RPMI7951 (cell line): ENCODE measurements at regions not wholly inside any gene's neighbourhood (a gene's known extent, or its start where the extent isn't known, plus 50 kb on each side); places are given as distances from the start of the nearest gene placed in this dataset.

Experiments used
- DNase-seq: peaks from one replicate; pipeline ENCODE4 v3.0.0-alpha.2; 2012; ENCODE audit warnings: low read depth

DNA sequence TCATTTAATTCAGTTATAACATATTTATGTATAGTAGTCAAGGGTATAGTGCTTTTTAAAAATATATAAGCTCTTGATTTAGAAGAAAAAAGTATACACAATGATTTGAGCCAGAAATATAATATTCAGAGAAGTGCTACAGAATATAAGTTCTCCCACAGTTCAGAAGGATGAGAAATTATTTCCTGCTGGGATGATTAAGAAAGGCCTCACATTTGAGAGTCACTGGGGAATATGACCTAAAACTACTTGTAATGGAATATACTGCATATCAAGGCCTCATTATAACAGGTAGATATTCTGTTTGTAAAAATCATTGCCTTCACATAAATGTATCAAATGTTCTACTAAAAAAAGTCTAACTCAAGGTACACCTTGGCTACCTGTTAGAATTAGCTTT is 203.5 kb downstream of the MBD2 start:
- DNase-seq: no peak

DNA sequence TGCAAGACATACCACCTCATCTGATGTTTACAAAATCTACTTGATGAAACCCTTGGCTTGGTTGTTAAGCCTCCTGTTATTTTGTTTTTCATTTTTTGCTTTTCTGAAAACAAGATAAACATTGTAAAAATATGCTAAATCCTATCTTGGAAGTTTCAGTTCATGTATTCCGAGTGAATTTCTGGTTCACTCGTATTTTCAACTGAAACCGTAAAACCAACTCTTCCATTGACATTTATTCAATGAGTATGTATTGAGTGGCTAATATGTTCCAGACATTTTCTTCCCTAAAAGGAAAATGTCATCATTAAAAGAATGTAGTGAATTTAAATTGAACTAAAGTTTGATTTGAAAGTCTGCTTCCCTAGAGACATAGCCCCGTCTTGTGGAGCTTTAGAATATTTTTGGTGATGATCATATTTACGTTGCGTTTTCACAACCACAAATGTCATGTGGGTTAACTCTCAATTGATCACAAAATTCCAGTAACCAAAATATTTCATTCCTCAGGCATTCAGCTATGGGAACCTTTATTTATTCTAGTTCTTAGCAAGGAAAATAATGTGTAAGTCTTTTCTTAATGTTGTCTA is 204.2 kb downstream of the MBD2 start:
- no peak for DNase-seq

DNA sequence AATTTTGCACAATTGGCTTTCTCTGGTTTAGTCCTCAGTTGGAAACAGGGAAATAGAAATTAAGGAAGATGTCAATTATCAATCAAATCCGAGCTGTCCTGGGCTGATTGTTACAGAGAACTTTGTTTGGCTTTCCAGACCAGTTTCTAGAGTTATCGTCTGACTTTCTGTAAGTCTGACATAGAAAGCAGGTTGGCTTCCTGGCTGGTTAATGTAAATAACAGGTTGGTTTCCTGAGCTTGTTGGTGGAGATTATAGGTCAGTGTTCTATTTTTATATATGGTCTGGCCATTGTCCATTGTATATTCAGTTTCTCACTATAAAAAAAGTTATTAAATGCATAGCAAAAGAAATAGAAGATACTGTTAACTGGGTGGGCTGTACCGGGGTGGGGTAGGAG is 204.8 kb downstream of the MBD2 start:
- DNase-seq: no peak

DNA sequence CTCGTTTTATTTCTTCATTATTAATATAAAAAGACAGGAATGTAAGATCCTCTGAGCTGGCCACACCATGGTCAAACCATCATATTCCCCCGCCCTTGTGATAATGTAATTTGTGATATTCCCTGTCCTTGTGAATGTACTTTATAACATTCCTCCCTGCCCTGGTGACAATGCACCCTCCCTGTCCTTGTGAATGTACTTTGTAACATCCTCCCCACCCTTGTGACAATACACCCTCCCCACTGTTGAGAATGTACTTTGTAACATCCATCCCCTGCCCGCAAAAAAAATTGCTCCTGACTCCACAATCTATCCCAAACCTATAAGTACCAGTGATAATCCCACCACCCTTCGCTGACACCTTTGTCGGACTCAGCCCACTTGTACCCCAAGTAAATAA is 211.0 kb downstream of the MBD2 start:
- DNase-seq: no peak

DNA sequence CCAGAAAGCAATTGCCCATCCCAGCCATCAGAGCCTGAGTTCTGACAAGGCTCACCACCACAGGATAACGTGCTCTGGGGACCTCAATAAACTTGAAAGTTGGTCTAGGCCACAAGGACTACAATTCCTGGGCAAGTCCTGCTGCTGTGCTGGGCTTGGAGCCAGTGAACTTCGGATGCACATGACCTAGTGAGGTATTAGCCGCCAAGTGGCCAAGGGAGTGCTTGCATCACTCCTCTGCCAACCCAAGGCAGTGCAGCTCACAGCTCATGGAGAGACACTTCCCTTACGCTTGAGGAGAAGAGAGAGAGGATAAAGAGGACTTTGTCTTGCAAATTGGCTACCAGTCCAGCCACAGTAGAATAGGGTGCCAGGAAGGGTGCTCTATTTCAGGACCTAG is 219.6 kb downstream of the MBD2 start:
- DNase-seq: peak; percentile 6

DNA sequence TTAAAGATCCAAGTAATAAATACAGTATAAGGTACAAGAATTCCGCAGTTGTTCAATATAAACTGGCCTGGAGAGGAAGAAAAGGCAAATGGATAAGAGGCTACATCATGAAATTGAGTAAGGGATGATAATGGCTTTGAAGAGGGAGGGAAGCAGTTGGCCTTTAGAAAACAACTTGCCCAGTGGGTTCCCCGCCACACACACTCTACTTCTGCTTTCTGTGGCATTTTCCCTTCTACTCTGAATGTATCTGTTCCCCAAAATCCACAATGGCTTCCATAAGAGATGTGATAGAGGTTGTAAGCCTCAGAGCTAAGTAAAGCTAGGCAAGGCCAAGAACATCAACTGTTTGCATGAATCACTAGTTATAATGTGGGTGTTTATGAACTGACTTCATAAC is 221.3 kb downstream of the MBD2 start:
- no peak for DNase-seq

DNA sequence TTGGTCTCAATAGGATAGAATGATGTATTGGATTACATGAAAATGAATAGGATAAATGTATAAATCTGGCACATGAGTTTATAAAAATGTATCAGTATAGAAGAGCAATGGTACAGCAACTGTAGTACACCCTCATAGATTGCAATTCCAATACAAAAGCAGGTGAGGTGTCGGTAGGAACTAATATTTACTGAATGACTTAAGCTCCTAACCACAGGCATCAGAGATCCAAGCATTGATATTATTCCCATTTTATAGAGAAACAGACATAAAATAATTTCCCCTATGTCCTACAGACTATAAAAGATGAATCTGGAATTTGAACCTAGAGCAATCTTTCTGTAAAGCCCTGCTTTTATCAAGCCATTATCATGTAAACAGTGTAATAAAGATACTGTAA is 227.4 kb downstream of the MBD2 start:
- DNase-seq: no peak

DNA sequence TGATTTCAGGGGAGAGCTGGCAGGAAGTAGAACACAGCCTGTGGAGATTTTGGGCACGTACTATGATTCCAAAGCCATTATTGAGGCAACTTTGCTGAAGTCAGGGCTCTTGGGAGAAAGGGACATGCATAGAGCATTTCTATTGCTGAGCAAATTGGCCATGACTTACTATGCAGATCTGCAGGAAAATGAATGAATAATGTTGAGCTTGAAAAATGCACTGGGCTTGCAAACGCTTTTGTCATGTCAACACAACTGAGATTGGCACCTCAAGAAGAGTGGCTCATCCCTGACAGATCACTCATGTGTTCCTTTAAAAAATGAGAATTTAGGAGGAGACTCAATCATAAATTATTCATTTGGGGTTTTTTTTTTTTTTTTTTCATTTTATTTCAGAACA is 230.5 kb downstream of the MBD2 start:
- DNase-seq: no peak

DNA sequence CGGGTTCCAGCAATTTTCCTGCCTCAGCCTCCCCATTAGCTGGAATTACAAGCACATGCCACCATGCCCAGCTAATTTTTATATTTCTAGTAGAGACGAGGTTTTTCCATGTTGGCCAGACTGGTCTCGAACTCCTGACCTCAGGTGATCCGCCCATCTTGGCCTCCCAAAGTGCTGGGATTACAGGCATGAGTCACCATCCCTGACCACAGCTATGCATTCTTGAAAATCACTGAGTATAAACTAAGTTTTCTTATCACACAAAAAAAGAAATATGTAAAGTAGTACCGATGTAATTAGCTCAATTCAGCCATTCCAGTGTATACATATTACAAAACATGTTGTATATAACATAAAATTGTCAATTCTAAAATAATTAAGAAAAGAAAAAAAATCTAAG is 232.7 kb downstream of the MBD2 start:
- peak; percentile 38 for DNase-seq

DNA sequence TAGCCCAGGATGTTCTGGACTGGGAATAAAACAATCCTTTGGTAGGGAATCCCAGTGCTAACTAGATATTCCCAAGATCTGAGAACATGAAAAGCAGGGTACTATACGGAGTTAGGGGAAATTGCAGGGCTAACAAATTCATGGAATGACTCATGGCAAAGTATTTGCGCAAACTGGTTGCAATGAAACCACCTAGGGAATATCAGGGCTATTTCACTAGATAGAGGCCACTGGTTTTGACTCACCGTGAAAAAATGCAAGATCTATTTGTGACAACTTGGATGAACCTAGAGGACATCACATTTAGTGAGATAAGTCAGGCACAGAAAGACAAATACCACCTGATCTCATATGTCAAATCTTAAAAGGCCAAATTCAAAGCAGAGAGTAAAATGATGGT is 233.3 kb downstream of the MBD2 start:
- peak; percentile 82 for DNase-seq

DNA sequence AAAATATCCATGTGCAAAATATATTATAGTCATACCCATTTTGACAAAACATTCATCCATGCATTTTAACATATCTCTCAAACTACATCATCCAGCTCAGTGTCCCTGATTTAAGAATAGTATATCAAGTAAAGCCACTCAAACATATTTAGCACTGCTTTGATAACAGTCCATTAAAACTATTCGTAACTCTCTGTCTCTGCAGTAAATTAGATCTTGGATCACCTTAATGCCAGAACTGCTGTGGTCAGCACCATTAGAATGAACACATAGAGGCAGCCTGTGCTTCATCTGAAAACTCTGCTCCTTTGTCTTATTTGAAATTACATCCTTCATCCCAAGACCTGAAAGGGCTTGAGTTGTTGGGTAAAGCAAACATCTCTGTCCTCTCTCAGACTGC is 234.0 kb downstream of the MBD2 start:
- DNase-seq: no peak

DNA sequence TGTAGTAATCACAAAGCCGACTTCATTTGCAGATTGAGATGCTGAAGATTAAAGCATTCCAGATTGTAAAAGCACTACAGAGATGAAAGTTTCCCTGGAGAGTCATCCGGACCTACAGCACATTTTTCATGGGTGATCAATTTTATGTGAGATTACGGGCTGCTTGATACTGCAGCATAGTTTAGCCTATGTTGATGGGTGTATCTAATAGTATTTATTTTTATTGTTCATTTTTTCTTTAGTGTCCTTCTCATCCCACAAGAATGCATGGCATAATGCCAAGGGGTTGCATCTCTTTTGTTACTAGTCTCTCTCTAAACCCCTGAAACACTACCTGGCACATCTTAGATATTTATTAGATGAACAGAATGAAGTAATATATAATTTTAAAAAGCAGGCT is 240.4 kb downstream of the MBD2 start:
- no peak for DNase-seq

DNA sequence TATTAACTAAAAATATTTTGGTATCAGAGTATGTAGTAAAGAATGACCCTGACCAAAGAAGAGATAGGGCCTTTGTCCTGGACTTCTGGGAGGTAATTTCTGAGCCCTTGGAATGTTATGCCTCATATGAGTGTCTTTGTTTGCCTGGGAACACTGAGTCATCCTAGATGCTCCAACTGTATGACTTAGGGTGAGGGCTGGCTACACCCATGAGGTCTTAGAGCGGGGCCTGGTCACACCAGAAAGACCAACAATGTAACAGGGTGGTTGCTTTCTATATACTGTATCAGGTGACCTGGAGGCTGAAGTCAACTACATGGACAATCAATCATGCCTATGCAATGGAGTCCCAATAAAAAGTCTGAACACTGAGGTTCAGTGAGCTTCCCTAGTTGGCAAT is 253.1 kb downstream of the MBD2 start:
- DNase-seq: no peak

DNA sequence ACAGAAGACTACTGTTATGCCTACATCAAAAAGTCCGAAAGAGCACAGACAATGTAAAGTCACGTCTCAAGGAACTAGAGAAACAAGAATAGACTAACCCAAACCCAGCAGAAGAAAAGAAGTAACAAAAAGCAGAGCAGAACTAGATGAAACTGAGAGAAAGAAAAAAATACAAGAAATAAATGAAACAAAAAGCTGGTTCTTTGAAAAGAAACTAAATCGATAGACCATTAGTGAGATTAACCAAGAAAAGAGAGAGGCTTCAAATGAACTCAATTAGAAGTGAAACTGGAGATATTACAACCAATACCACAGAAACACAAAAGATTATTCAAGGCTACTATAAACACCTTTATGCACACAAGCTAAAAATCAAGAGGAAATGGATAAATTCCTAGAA is 271.8 kb downstream of the MBD2 start:
- no peak for DNase-seq

DNA sequence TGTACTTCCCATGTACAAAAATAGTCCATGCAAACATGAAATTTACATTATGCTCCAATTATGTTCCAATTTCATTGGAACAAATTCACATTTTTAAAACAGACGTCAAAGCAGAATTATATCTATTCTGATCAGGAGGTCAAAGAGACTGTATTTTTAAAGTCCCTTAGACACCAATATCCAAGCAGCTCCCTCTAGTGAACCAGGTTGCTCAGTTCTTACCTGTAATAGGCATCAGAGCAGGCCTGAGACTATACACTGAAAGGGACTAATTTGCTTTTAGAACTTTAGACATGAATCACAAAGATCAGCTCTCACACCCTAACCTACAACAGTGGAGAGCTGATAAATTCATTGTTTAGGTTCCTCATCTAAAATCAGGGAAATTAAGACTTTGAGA is 273.9 kb downstream of the MBD2 start:
- DNase-seq: no peak

DNA sequence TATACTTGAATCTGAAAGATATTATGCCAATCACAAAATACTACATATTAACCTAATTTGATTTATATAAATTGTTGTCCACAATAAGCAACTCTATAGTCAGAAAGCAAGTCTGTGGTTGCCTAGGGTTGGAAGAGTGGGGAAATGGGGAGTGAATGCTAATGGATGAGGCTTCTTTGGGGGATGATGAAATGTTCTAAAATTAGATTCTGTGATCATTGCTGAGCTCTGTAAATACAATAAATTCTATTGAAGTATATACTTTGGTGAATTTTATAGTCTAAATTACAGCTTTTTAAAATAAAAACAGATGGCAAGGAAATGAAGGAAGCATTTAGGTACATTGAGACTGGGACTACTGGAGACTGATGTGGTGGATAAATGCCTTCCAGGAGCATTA is 275.5 kb downstream of the MBD2 start:
- no peak for DNase-seq

DNA sequence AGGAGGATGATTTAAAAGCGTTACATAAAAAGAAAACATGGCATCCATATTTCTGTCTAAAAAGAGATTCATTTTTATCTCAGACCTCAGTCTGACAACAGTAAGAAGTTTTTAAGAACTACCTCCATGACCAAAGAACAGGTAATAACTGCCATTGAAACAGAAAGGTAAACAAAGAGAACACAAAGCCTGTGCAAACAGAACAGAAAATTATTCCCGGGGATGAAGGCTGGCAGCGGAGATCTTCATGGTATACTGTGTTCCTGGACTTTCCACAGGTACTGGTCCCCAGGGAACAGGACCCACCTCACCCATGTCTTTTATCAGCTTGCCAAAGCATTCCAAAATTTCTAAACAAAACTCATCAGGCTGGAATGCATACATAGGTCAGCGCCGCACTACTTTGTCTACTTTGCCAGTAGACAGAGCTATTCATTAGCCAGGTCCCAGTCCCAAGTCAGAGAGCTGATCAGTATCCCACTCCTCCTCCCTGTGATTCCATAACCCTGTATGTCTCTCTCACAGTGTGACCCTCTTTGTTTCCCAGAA is 277.3 kb downstream of the MBD2 start:
- no peak for DNase-seq

DNA sequence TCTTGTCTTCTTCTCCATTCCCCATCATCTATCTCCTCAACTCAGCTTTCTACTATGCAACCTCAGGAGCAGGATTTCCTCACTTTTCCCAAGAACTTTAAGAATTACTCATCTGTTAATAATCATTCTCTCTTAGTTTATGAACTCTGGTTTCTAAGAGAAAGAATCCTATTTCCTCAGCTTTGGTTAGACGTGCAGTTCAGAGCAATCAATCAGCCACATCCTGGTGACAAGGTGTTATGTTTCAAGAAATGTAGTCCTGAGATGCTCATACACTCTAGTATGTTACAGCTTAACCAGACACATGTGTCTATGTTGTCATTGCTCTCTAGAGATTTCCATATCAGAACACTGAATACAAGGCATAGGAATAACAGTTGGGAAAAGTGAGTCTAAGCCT is 277.9 kb downstream of the MBD2 start:
- DNase-seq: no peak

DNA sequence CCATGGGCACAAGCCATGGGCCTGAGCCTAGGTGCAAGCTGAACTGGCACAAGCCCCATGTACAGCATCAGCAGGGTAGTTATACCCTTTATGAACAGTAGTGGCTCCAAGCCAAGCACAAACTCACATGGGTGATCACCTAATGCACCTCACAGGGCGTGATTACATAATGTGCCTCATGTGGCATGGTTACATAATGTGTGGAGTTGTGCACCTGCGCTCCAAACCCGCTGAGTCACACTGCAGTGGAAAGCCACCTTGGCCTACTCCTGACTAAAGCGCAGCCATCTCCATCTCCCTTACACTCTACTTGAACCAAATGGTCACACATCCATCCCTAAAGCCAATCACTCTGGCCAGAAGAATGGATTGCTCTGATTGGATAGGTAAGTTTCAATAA is 279.7 kb downstream of the MBD2 start:
- no peak for DNase-seq

DNA sequence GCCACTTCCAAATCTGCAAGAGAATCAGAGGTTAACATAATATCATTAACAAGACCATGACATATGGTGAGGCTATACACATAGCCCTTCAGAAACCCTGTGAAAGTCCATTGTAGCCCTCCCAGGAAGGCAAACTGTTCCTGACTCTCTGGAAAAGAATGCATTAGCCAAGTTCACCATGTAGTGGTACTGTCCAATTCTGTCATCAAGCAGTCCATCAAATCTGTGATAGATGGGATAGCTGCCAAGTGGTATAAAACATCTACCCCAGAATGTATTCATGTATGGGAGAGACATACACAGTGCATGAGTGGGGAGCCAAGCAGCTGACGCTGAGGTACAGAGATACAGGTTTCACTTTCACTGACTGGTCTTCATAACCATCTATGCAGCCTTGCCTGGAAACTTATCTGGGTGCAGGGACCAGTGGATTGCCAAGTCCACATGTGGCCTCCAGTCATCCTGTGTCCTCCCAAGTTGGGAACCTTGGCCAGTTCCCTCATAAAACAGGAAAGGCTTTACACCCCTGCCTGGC is 281.1 kb downstream of the MBD2 start:
- no peak for DNase-seq

DNA sequence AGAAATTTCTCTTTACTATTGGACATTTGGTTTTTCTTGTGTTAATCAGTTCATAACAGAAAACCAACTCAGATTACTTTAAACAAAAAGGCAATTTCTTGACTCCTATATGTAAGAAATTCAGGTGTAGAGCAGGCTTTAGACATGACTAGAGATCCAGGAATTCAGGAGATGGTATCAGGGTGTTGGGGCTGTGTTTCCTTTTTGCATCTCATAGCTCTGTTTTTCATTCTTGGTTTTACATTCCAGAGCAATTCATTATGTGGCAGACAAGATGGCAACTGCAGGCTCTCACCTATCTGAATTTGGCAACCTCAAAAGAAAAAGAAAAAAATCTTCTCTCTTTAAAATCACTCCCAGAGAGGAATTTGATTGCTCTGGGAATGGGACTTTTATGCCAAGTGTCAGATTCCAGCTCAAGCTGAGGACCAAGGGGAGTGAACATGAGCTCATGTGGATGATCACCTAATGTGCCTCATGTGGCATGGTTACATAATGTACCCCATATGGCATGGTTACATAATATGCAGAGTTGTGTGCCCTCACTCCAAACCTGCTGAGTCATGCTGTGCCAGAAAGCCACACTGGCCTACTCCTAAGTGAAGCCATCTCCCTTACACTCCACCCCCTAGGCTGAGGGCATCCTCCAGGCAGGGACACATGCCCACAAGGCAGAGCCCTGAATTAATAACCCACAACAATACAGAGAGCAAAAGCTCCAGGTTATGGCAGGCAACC is 282.7 kb downstream of the MBD2 start:
- peak; percentile 10 for DNase-seq

DNA sequence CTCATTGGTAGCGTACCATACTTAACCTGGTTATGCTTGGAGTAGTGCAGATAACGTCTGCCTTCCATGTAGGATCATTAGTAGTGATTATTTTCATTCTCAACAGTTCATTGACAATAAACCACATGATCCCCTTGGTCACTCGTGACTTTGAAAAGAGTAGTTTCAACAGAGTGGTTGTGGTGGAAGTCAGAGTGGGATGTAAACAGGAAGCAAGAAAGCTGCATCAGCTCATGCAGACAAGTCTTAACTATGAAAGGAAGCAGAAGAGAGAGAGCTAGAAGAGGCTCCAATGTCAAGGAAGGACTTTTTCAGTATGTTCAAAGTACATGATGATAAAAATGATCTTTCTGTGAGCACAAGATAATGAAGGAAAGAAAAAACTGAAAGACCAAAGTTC is 287.4 kb downstream of the MBD2 start:
- DNase-seq: no peak

DNA sequence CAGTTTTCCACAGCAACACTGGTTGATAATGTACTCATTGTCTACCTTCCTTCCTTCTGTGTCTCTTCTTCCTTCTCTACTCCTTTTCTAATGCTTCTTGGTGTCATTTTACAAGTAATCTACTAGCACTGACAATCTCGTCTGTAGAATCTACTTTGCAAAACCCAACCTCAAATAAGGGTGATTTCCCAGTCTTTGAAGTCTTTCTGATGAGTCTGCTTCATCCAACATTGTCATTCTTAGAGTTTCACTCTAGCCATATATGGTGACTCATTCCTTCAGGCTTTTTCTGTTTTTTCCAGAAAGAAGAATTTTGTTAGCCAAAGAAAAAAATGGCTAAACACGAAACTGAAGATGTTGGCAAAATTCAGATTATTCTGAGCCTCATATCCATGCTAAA is 288.7 kb downstream of the MBD2 start:
- DNase-seq: no peak

DNA sequence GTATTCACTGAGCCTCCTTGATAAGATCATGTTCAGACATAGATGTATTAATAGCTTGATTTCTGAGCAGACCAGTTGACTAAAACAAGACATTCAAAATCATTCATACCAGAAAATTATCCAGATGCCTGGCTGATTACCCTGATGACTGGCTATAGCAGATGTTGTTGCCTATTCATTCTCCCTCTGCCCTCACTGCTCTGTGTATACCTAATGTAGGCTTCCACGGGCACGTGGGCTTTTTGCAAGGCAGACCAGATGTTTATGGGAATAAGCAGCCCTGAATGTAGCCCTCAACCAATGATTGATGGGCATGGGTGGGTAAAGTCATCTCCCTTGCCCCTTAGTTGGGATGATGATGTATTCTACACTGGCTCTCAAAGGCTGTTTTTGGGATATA is 289.1 kb downstream of the MBD2 start:
- no peak for DNase-seq
